GM19035 (cell line): ENCODE measurements at regions not wholly inside any gene's neighbourhood (a gene's known extent, or its start where the extent isn't known, plus 50 kb on each side); places are given as distances from the start of the nearest gene placed in this dataset.

Source experiments
- ATAC-seq: cut with Tn5 transposase; IDR thresholded peaks from one replicate; pipeline ENCODE4 v1.9.1; 2021; ENCODE audit not compliant: unreplicated experiment

DNA sequence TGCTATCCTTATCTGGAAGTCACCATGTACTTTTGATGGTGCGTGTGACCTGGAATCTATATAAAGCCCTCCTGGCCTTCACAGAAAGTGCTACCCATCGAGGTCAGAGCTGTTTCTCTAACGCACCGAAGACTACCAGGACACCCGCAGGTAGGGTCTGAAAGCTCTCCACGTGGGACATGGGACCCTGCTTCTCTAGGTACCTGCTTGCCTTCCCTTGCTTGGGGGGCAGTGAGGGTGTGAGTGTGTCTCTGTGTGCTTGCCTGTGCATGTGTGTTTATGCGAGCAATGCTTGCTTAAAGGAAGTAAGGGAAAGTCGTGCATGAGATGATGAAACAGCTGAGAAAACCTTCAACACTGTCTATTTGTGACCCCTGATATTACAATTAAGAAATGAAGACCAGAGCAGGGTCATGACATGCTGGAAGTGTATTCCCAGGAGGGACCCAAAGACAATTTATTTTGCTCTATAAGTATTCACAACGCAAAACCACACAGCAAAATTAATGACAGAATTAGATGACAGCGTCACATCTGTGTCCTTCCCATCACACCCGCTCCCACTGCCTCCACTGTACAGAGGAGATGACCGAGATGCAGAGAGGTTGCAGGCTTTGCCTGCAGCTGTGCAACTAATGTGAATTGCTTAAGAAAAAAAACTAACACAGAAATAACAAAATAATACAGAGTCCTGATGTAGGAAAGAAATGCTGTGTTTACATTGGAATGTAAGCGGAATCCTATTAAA lies 76.4 kb upstream of the HELT start:
- ATAC-seq = no peak

- ATAC-seq = no peak
These were observed 75.6 kb upstream of the HELT start for GRCh38 chr4:184942444-184943425.

- no peak for ATAC-seq
These were observed 69.3 kb upstream of the HELT start for GRCh38 chr4:184949020-184949419.

DNA sequence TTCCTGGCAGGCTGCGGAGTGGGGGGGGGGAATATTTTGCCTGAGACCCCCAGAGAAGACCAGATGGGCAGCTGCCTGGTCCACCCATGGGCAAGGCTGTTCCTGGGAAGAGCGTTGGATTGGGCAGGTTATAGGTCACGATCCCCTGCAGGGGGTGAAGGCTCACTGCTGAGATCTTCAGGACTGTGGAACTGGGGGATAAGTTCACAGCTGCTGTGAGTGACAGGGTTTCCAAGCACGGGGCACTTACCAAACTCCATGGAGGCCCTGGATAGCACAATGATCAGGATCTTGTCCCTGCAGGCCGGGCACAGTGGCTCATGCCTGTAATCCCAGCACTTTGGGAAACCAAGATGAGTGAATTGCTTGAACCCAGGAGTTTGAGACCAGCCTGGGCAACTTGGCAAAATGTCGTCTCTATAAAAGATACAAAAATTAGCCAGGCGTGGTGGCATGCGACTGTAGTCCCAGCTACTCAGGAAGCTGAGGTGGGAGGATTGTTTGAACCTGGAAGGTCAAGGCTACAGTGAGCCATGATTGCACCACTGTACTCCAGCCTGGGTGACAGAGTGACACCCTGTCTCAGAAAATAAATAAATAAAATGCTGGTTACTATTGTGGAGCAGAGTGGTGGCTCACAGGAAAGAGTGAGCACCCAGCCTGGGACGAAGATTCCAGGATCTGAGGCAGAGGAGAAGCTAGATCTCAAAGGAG lies 68.0 kb upstream of the HELT start:
- no peak for ATAC-seq

- ATAC-seq = no peak
These were observed 67.4 kb upstream of the HELT start for GRCh38 chr4:184950926-184951325.

- no peak for ATAC-seq
These were observed 66.6 kb upstream of the HELT start for GRCh38 chr4:184951668-184952160.

GRCh38 chr4:184952522-184952921 lies 65.8 kb upstream of the HELT start:
- no peak for ATAC-seq

DNA sequence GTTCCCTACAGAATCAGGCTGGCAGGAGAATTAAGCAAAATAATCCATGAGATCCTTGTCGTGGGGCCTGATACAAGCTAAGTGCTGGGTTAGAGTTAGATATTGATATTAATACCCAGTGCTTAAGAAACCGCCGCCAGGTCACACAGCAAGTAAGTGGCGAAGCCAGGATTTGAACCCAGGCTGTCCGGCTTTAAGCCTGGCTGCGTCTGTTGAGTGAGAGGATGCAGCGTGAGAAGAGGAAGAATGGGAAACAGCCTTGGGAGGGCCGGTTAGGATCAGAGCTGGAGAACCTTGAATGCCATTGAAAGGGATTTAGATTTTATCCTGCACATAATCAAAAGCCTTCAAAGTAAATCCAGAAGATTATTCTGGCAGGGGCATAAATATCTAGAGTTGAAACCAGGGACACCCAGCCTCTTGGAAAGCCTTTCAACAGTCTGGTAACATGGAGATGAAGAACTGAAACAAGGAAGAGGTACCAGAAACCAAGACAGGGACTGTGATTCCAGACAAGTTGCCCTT lies 64.8 kb upstream of the HELT start:
- no peak for ATAC-seq

- no peak for ATAC-seq
These were observed 64.3 kb upstream of the HELT start for GRCh38 chr4:184953971-184954370.

DNA sequence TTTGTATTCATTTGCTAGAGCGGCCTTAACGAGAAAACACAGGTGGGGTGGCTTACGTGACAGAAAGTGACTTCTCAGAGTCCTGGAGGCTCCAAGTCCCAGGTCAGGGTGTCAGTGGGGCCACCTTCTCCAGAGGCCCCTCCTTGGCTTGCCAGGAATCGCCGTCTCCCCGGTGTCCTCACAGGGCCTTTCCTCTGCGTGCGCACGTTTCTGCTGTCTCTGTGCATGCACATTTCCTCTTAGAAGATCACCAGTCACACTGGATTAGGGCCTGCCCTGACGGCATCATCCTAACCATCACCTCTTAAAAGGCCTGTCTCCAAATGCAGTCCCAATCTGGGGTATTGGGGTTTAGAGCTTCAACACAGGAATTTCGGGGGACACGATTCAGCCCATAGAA lies 63.8 kb upstream of the HELT start:
- ATAC-seq = no peak

- no peak for ATAC-seq
These were observed 63.2 kb upstream of the HELT start for GRCh38 chr4:184955116-184955515.

GRCh38 chr4:184955636-184956035 lies 62.7 kb upstream of the HELT start:
- peak; percentile 47 for ATAC-seq

DNA sequence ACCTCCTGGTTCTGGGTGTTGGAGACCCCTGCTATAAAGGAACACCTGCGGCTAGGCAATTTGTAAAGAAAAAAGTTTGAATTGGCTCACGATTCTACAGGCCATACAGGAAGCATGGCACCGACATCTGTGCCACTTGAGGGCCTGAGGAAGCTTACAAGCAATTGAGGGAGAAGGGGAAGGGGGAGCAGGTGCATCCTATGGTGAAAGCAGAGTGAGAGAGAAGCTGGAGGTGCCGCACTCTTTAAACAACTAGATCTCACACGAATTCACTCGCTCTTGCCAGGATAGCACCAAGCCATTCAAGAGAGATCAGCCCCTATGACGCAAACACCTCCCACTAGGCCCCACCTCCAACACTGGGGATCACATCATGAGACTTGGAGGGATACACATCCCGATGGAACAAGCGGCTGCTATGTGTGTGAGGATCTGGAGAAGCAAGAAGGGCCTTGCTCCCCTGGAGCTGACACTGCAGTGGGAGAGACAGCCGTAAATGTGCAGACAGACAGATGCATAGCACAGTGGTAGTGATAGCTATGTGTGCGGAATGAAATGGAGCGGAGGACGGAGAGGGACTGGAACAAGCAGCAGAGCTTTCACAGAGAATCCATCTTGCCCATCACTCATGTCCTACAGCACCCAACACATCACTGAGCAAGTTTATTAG lies 60.7 kb upstream of the HELT start:
- ATAC-seq = no peak

GRCh38 chr4:184958127-184958922 lies 60.0 kb upstream of the HELT start:
- no peak for ATAC-seq

GRCh38 chr4:184958923-184959210 lies 59.4 kb upstream of the HELT start:
- no peak for ATAC-seq

DNA sequence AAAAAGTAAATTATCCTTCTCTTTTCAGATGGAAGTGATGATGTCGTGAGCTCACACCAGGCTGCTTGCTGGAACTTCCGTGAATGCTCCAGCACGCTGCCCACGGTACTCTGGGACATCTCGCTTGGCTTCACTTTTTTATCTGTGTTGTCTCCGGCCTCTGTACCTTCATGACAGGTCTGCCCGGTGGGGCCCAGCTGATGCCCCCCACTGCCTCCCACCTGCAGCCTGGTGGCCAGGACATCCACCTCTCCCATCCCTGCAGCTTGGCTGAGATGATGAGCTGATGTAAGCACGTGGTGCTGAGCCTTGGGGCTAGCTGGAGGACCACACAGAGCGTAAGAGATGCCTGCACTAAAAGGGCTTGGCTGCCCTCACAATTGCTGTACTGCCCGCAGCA lies 59.0 kb upstream of the HELT start:
- no peak for ATAC-seq

DNA sequence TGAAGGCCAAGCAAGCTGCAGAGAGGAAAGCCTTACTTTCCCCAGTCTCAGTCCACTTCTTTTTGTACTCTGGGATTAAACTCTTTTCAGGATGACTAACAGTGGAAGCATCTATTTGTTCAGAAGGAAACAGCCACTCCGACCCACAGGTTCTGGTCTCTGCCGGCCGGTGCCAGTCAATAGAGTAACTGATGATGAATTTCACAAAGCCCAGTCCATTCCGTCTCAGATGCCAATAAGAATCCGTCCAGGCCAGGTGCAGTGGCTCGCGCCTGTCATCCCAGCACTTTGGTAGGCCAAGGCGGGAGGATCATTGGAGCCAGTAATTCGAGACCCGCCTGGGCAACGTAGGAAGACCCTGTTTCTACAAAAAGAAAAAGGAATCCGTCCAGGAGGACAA lies 58.5 kb upstream of the HELT start:
- no peak for ATAC-seq

DNA sequence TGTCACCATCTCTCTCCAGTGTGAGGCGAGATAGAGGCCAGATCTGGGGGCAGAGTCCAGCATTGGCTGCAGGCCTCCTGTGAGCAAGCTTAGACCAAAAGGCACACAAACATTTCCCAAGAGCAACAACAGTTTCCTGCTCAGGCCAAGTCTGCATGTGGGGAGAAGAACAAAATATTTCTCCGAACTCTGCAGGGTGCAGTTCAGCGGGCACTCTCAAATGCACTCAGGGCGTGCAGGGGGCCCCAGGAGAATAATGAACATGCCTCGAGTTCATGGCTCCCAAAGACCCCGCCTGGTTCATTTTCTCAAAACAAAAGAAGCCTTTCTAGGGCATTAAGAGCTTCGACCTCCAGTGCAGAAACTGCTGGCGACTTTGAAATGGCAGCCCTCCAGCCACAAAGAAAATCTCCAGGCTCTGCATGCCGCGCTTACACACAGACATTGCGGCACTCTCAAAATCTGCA lies 57.8 kb upstream of the HELT start:
- no peak for ATAC-seq

GRCh38 chr4:184961660-184962059 lies 56.6 kb upstream of the HELT start:
- no peak for ATAC-seq

DNA sequence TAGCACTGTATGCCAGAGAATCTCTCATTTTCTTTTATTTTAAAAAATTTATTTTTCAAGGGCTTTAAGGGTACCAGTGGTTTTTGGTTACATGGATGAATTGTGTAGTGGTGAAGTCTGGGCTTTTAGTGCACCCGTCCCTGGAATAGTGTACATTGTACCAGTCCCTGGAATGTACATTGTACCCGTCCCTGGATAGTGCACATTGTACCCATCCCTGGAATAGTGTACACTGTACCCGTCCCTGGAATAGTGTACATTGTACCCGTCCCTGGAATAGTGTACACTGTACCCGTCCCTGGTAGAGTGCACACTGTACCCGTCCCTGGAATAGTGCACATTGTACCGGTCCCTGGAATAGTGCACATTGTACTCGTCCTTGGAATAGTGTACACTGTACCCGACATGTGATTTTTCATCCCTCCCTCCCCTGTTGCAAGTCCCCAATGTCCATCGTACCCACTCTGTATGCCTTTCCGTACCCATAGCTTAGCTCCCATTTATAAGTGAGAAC lies 56.1 kb upstream of the HELT start:
- no peak for ATAC-seq
